Esophagus squamous epithelium (tissue), 5 donors: ENCODE measurements at regions not wholly inside any gene's neighbourhood (a gene's known extent, or its start where the extent isn't known, plus 50 kb on each side); places are given as distances from the start of the nearest gene placed in this dataset.

ENCODE experiments used
- DNase-seq: peaks from one replicate; lab custom pipeline; 2025; lab: John Stamatoyannopoulos, UW
- H3K27ac ChIP-seq, 4 donors: fragments of 200-600 bp; sonication (generic); one replicate each; pipeline ENCODE4 v1.5.1; 2016 to 2019; ENCODE audit warnings: mild to moderate bottlenecking in 1 of 4
- H3K27me3 ChIP-seq, 4 donors: fragments of 200-600 bp; sonication (generic); 1 replicate in 3 of 4; 2 replicates in 1 of 4; pipeline versions ENCODE4 v1.5.1 to v1.6.0; 2017 to 2021; ENCODE audit warnings: antibody characterized with exemption in 1 of 4
- H3K36me3 ChIP-seq, 3 donors: fragments of 200-600 bp; sonication (generic); one replicate each; pipeline ENCODE4 v1.5.1; 2016 to 2019
- H3K4me1 ChIP-seq, 3 donors: fragments of 200-600 bp; sonication (generic); one replicate each; pipeline ENCODE4 v1.5.1; 2017 to 2019
- H3K4me3 ChIP-seq, 4 donors: fragments of 200-600 bp; sonication (generic); 1 replicate in 3 of 4; 2 replicates in 1 of 4; pipeline ENCODE4 v1.5.1; 2016 to 2019; ENCODE audit warnings: mild to moderate bottlenecking in 2 of 4, moderate library complexity in 1 of 4
- H3K9me3 ChIP-seq, 3 donors: fragments of 200-600 bp; sonication (generic); one replicate each; pipeline ENCODE4 v1.5.1; 2016 to 2019
- POLR2A ChIP-seq, 4 donors: fragments of 450-650 bp; IDR thresholded peaks; one replicate each; pipeline ENCODE4 v1.6.1; 2017; ENCODE audit warnings: antibody characterized with exemption in 4 of 4, mild to moderate bottlenecking in 4 of 4, moderate library complexity in 3 of 4
- WGBS, 2 donors: methylation state at CpG; one replicate each; pipeline ENCODE4 v1.1.5; 2018; 5-methylcytosine and 5-hydroxymethylcytosine counted together
- intact Hi-C: fragments of 100-400 bp; cut with DNase I; formaldehyde crosslinking; loops from one replicate; pipeline ENCODE4 v1.15.0; 2022
- TF ChIP-seq, protein P1 (sequence below), 6 experiments: fragments of 450-650 bp in 4 of 6; fragments of 200-600 bp in 2 of 6; sonication (generic) in 2 of 6; IDR thresholded peaks; one replicate each; pipeline ENCODE4 v1.5.1; 2016 to 2019; ENCODE audit warnings: antibody characterized with exemption in 6 of 6, mild to moderate bottlenecking in 4 of 6, moderate library complexity in 4 of 6
- donor health status: DM: yes; HTN: yes; CAD: no.

DNA sequence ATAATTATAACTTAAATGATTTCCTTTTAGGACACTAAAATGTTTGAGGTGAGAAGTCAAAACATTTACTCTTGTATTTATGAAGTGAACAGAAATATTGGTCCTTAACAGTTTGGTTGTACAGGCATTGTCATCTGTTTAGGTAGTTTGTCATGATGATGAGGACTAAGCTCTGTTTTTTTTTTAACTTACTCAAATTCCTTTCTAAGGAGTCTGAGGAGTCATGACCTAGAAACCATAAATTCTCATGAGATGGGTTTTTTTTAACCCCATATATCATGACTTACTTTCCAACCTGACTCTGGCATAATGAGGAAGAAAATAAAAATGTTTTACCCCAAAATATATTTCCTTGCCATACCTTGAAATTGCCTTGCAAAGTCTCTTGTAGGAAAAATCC lies 1176.2 kb downstream of the SUCLG1 start:
- DNase-seq = no peak
- no peaks in the 10 kb centered on the region for H3K36me3 ChIP-seq

DNA sequence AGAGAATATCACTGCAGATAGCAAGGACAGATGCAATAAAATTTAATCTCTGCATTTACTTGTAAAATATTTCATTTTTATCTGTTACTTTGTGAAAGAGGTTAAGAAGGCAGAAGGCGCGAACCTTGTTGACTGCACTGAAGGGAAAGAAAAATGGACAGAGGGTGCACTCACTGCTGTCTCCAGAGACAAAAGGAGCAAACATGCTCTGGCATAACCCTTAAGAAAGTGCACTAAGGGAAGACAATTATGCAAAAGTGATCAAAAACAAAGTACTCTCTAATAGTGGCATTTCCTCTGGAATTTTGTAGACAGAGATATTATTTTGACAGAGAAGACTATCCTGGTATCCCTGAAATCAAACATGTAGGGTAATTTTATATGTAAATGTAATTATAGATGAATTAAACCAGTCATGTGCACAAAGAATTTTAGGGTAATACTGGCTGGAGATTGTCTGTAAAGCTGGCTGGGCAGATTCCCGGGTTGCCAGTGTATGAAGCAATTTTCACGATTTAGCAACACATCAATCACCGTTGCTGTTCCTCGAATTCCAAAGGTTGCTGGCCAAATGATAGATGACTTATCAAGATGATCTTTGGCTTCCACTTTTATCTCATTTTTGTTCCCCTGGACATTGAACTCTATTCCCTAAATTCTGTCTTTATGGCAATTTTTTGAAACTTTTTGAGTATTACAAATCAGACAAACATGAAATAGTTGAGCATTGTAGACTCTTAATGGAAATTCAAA lies 1176.9 kb downstream of the SUCLG1 start:
- intact Hi-C loops = no loop called here
- Histone ChIP-seq H3K9me3 (no peaks in the 10 kb centered on the region), H3K4me1 (no peaks in the 10 kb centered on the region), H3K27me3 (no peaks in the 10 kb centered on the region), H3K27ac (no peak overlapping the region), H3K4me3 (no peak overlapping the region), H3K36me3 (no peaks in the 10 kb centered on the region)
- no peak for TF ChIP-seq POLR2A (IDR thresholded peaks at IDR 0.05)
- TF ChIP-seq, protein P1, sequence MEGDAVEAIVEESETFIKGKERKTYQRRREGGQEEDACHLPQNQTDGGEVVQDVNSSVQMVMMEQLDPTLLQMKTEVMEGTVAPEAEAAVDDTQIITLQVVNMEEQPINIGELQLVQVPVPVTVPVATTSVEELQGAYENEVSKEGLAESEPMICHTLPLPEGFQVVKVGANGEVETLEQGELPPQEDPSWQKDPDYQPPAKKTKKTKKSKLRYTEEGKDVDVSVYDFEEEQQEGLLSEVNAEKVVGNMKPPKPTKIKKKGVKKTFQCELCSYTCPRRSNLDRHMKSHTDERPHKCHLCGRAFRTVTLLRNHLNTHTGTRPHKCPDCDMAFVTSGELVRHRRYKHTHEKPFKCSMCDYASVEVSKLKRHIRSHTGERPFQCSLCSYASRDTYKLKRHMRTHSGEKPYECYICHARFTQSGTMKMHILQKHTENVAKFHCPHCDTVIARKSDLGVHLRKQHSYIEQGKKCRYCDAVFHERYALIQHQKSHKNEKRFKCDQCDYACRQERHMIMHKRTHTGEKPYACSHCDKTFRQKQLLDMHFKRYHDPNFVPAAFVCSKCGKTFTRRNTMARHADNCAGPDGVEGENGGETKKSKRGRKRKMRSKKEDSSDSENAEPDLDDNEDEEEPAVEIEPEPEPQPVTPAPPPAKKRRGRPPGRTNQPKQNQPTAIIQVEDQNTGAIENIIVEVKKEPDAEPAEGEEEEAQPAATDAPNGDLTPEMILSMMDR (IDR thresholded peaks at IDR 0.05) = no peak
- 60 to 75% methylated on average over 6 of the region's 6 CpGs for WGBS, 2 donors
- DNase-seq = no peak

More for the DNA sequence above, 1176.2 kb downstream of the SUCLG1 start:
- Histone ChIP-seq H3K27me3 (no peaks in the 10 kb centered on the region), H3K27ac (no peak overlapping the region), H3K9me3 (no peaks in the 10 kb centered on the region), H3K4me3 (no peak overlapping the region), H3K4me1 (no peaks in the 10 kb centered on the region)
- intact Hi-C loops = no loop called here
- TF ChIP-seq, protein P1 (IDR thresholded peaks at IDR 0.05) = no peak
- no peak for TF ChIP-seq POLR2A (IDR thresholded peaks at IDR 0.05)

DNA sequence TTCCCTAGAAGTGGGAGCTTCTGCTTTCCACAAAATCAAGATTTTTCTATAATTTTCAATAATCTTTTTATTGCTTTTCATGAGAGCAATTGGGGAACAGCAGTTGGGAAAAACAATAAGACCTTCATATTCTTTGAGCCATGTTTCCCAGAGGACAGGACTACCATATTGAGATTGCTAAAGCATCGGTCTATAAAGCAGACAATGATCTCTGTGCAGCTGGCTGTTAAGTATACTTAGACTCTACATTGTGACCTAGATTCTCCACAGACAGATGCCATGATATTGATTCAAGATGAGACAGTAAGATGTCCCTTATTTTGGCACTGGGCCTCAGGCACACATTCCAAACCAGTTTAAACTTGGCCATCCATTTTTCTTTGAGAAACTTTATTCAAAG lies 1178.7 kb downstream of the SUCLG1 start:
- 93 to 95% methylated on average over 1 of the region's 1 CpG for WGBS, 2 donors

DNA sequence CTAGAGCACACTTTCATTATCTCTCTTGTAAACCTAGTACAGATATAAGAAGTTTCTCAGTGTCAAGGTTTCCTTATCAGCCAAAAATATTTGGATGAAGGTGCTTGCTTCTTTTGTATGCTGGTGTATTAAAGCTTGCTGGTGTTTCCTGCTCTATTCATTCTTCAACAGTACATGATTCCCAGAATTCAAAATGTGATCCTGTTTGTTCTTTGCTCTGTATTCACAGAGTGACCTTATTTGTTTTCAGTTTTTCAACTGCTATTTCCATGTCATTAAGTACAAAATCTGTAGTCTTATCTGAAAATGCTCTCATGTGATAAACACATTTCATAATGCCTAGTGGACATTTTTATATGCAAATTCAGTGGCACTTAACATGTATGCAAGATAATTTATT lies 1185.8 kb downstream of the SUCLG1 start:
- Histone ChIP-seq H3K36me3 (no peaks in the 10 kb centered on the region), H3K27ac (no peak overlapping the region), H3K4me3 (no peak overlapping the region), H3K9me3 (peaks cover 0 to 4% (median 0%) of the 10 kb centered on the region in 3 donors), H3K27me3 (no peaks in the 10 kb centered on the region), H3K4me1 (no peaks in the 10 kb centered on the region)
- intact Hi-C loops = no loop called here
- DNase-seq = no peak
- no peak for TF ChIP-seq POLR2A (IDR thresholded peaks at IDR 0.05)
- TF ChIP-seq, protein P1 (IDR thresholded peaks at IDR 0.05) = no peak

More for the DNA sequence above, 1178.7 kb downstream of the SUCLG1 start:
- no peak overlapping the region for H3K27ac ChIP-seq
- H3K4me3 ChIP-seq = no peak overlapping the region
- no peaks in the 10 kb centered on the region for H3K36me3 ChIP-seq
- no peak for DNase-seq
- intact Hi-C loops = no loop called here
- TF ChIP-seq, protein P1 (IDR thresholded peaks at IDR 0.05) = no peak
- no peak for TF ChIP-seq POLR2A (IDR thresholded peaks at IDR 0.05)
- peaks cover 0 to 2% (median 0%) of the 10 kb centered on the region in 3 donors for H3K9me3 ChIP-seq
- no peaks in the 10 kb centered on the region for H3K4me1 ChIP-seq
- H3K27me3 ChIP-seq = no peaks in the 10 kb centered on the region

DNA sequence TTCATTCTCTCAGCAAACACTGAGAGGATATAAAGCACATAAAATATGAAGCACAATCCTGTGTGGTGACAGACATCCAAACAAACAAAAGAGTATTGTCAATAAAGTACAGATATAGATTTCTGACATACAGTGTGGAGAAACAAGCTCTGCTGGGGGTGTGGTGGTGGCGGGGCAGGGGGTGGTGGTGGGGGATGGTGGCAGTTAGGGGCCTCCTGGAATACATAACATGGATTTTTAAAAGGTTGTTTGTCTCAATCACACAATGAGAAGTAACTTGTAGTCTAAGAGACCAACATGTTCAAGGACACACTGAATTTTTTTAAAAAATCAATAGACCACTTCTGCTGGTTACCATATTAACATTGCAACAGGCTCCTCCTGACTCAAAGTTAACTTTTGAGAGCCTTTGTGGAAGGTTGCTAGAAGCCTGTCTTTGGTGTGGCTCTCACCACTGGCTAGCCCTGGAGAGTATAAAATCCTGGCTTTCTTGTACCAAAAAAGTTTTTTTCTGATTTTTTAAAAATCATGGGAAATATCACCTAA lies 1197.4 kb downstream of the SUCLG1 start:
- Histone ChIP-seq H3K4me3 (no peak overlapping the region), H3K4me1 (no peaks in the 10 kb centered on the region), H3K9me3 (no peaks in the 10 kb centered on the region), H3K36me3 (no peaks in the 10 kb centered on the region), H3K27me3 (no peaks in the 10 kb centered on the region), H3K27ac (no peak overlapping the region)
- no peak for DNase-seq
- 33 to 57% methylated on average over 1 of the region's 1 CpG for WGBS, 2 donors
- intact Hi-C loops = no loop called here
- TF ChIP-seq, protein P1 (IDR thresholded peaks at IDR 0.05) = no peak
- TF ChIP-seq POLR2A (IDR thresholded peaks at IDR 0.05) = no peak
